GM06990 (cell line): ENCODE measurements at regions not wholly inside any gene's neighbourhood (a gene's known extent, or its start where the extent isn't known, plus 50 kb on each side); places are given as distances from the start of the nearest gene placed in this dataset.

ENCODE experiments used
- DNase-seq: peaks from one replicate; pipeline ENCODE4 v3.0.0-alpha.2; 2011; ENCODE audit not compliant: insufficient read length; ENCODE audit errors: extremely low read depth
- H3K27me3 ChIP-seq: replicated peaks from 2 replicates; pipeline ENCODE4 v1.6.0; 2011; ENCODE audit warnings: low read length; ENCODE audit not compliant: control insufficient read depth, insufficient read depth
- H3K36me3 ChIP-seq: 2 replicates; pipeline ENCODE4 v1.5.1; 2011; ENCODE audit warnings: low read length; ENCODE audit not compliant: control insufficient read depth, insufficient read depth
- H3K4me3 ChIP-seq: replicated peaks from 2 replicates; pipeline ENCODE4 v1.5.1; 2011; ENCODE audit warnings: low read depth, mild to moderate bottlenecking, control low read depth, low read length
- CTCF ChIP-seq: IDR thresholded peaks from 2 replicates; pipeline ENCODE4 v1.5.1; 2011; ENCODE audit warnings: low read length, control low read depth, mild to moderate bottlenecking, inconsistent platforms; ENCODE audit not compliant: insufficient read depth, poor library complexity, severe bottlenecking

DNA sequence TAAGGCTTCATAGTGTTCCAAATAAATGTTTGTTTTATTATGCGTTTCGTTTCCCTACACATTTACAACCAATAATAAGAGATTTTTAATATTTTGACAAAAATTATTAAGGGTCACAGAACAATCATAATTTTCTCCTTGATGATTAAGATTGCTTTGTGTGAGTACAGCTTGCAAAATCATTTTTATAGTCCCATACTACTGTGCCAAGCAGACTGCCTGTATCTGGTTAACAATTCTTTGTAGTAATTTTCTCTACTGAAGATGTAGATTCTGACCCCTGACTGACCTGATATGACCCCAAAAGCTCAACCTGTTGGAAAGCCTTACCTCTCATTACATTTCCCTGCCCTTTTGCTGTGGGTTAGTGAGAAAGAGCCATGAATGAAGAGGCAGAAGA lies 311.9 kb upstream of the PIK3R1 start:
- Histone ChIP-seq H3K4me3 (no peak overlapping the region), H3K27me3 (no peaks in the 10 kb centered on the region), H3K36me3 (no peaks in the 10 kb centered on the region)
- TF ChIP-seq CTCF: no peak
- no peak for DNase-seq

DNA sequence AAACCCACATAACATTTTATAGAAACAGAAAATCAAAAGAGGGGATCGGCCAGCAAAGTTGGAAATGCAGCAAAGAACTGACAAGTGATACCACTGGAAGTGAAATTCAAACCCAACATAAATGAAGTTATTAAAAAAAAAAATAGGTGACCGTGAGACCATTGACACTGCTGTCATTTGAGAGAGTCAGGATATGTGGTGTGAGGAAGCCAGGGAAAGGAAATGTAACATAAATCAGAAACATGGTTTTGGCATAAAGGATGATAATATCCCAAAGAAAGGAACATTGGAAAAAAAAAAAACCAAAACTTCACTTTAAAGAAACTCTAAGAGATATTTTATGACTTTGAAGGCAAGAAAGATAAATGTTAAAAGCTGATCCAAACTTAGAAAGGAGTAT lies 312.4 kb upstream of the PIK3R1 start:
- Histone ChIP-seq H3K4me3 (no peak overlapping the region), H3K27me3 (no peaks in the 10 kb centered on the region), H3K36me3 (no peaks in the 10 kb centered on the region)
- no peak for TF ChIP-seq CTCF
- no peak for DNase-seq

DNA sequence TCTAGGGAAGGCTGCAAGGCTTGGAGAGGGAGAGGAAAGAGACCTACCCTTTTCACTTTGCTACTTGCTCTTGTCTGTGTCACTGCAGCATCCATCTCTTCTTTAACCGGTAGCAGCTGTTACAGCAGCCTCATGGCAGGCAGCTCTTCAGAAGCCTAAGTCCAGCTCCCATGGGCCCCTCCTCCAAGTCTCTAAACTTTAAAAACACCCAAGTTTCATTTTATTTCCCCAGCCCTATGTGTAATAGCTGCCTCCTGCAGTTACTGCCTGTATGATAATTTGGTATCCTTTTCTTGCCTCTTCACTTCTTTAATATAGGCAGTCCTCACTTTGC lies 313.1 kb upstream of the PIK3R1 start:
- no peaks in the 10 kb centered on the region for H3K27me3 ChIP-seq
- no peak for TF ChIP-seq CTCF
- H3K4me3 ChIP-seq: no peak overlapping the region
- H3K36me3 ChIP-seq: no peaks in the 10 kb centered on the region
- DNase-seq: no peak

GRCh38 chr5:67901814-67902496 lies 313.6 kb upstream of the PIK3R1 start:
- DNase-seq: no peak
- H3K4me3 ChIP-seq: no peak overlapping the region
- H3K36me3 ChIP-seq: no peaks in the 10 kb centered on the region
- TF ChIP-seq CTCF: no peak
- no peaks in the 10 kb centered on the region for H3K27me3 ChIP-seq

GRCh38 chr5:67900514-67900913 lies 315.0 kb upstream of the PIK3R1 start:
- no peaks in the 10 kb centered on the region for H3K36me3 ChIP-seq
- no peak for DNase-seq
- no peak for TF ChIP-seq CTCF
- H3K27me3 ChIP-seq: no peaks in the 10 kb centered on the region
- no peak overlapping the region for H3K4me3 ChIP-seq

- Histone ChIP-seq H3K4me3 (no peak overlapping the region), H3K27me3 (no peaks in the 10 kb centered on the region), H3K36me3 (no peaks in the 10 kb centered on the region)
- DNase-seq: no peak
- TF ChIP-seq CTCF: no peak
Measured at GRCh38 chr5:67897980-67898379, 317.6 kb upstream of the PIK3R1 start.
